ENCODE measurements at regions not wholly inside any gene's neighbourhood (a gene's known extent, or its start where the extent isn't known, plus 50 kb on each side); places are given as distances from the start of the nearest gene placed in this dataset.

- no peak overlapping the region for H3K4ac ChIP-seq (ENCODE audit: low read depth, low read length)
- H4K5ac ChIP-seq (ENCODE audit: insufficient read length, low read depth, low read length): no peak overlapping the region
- no peaks in the 10 kb centered on the region for H3K79me2 ChIP-seq (ENCODE audit: insufficient read depth, low read length)
- no peaks in the 10 kb centered on the region for H4K20me1 ChIP-seq (ENCODE audit: control insufficient read depth, insufficient read depth, insufficient read length)
- no peaks in the 10 kb centered on the region for H3K9me3 ChIP-seq (ENCODE audit: control insufficient read depth, low read depth, low read length)
- no peak overlapping the region for H3K18ac ChIP-seq (ENCODE audit: insufficient read length, low read depth, low read length)
- no CpG with 5 or more reads among the region's 20 CpGs for WGBS (ENCODE audit: extremely low coverage, insufficient read length, low lambda C conversion rate)
- H2BK120ac ChIP-seq (ENCODE audit: low read depth, low read length, poor library complexity, severe bottlenecking): no peak overlapping the region
- no peak overlapping the region for H3K4me3 Mint-ChIP-seq
- no peaks in the 10 kb centered on the region for H3K79me1 ChIP-seq (ENCODE audit: insufficient read depth, low read depth, low read length, poor library complexity, severe bottlenecking)
- H4K91ac ChIP-seq (ENCODE audit: insufficient read length, low read depth, low read length): no peak overlapping the region
- no peak for DNase-seq
- H4K8ac ChIP-seq (replicated peaks; ENCODE audit: insufficient read length, low read depth, low read length): no peak overlapping the region
- no peak overlapping the region for H3K23ac ChIP-seq (ENCODE audit: insufficient read length, low read depth, low read length)
- no peak overlapping the region for H3K9ac ChIP-seq (ENCODE audit: extremely low read depth, insufficient read length, low read length)
- H3K27ac Mint-ChIP-seq: no peak overlapping the region
- no peak overlapping the region for H2BK20ac ChIP-seq (ENCODE audit: low read depth, low read length, poor library complexity, severe bottlenecking)
- no peak overlapping the region for H2AK5ac ChIP-seq (ENCODE audit: insufficient read length, low read length)
- no peak overlapping the region for H3K56ac ChIP-seq (ENCODE audit: insufficient read length, low read depth, low read length)
- H3K36me3 Mint-ChIP-seq (ENCODE audit: insufficient read depth in 1 of 3, low read depth in 3 of 3): no peaks in the 10 kb centered on the region
- H3K23me2 ChIP-seq (ENCODE audit: insufficient read length, low read depth, low read length, poor library complexity, severe bottlenecking): peaks cover 16% of the 10 kb centered on the region
- H2AFZ ChIP-seq (ENCODE audit: low read length): no peak overlapping the region
- H2BK12ac ChIP-seq (ENCODE audit: insufficient read length, low read depth, low read length): peak overlapping the region; percentile 38
- no peak overlapping the region for H3K27ac ChIP-seq (ENCODE audit: insufficient read length, low read depth, low read length)
- no peak for TF ChIP-seq CTCF (conservative IDR thresholded peaks at IDR 0.05)
- H2BK5ac ChIP-seq (ENCODE audit: insufficient read length, low read length): no peak overlapping the region
- H3T11ph ChIP-seq (ENCODE audit: low read length): no peak overlapping the region
- H3K4me1 Mint-ChIP-seq: peaks cover 17 to 23% of the 10 kb centered on the region in 2 experiments
- peaks cover 3% of the 10 kb centered on the region; the same call in 1 of the 2 replicates for H3K27me3 ChIP-seq (ENCODE audit: insufficient read depth, low read length)
- no peaks in the 10 kb centered on the region for H3K9me3 Mint-ChIP-seq
- no peaks in the 10 kb centered on the region; the same call in 1 of the 2 replicates for H3K4me1 ChIP-seq (ENCODE audit: insufficient read depth, low read length)
- H3K14ac ChIP-seq (ENCODE audit: insufficient read depth, low read length): no peak overlapping the region
- H3K4me2 ChIP-seq (ENCODE audit: insufficient read depth, insufficient read length, low read length): no peak overlapping the region
- H2BK15ac ChIP-seq (ENCODE audit: low read depth, low read length): no peak overlapping the region
- peaks cover 18% of the 10 kb centered on the region for H3K27me3 Mint-ChIP-seq (ENCODE audit: low read depth)
Observed at GRCh38 chr22:46040471-46041465, 63.8 kb upstream of the WNT7B start.
